KMS-11 (cell line): ENCODE measurements at regions not wholly inside any gene's neighbourhood (a gene's known extent, or its start where the extent isn't known, plus 50 kb on each side); places are given as distances from the start of the nearest gene placed in this dataset.

Experiments
- H2AFZ ChIP-seq: fragments of 200-600 bp; sonication (generic); 2 replicates; pipeline ENCODE4 v1.6.1; 2016; ENCODE audit warnings: antibody characterized with exemption, mixed run types, low read depth
- H3K27ac ChIP-seq: fragments of 200-600 bp; sonication (generic); 2 replicates; pipeline ENCODE4 v1.6.1; 2016; ENCODE audit warnings: mild to moderate bottlenecking, mixed run types
- H3K27me3 ChIP-seq: fragments of 200-600 bp; sonication (generic); 2 replicates; pipeline ENCODE4 v1.6.1; 2017; ENCODE audit warnings: mild to moderate bottlenecking, low read depth, mixed run types, moderate library complexity; ENCODE audit not compliant: insufficient read depth
- H3K36me3 ChIP-seq: fragments of 200-600 bp; sonication (generic); 2 replicates; pipeline ENCODE4 v1.6.1; 2017; ENCODE audit warnings: mild to moderate bottlenecking, mixed run types; ENCODE audit not compliant: insufficient read depth
- H3K4me1 ChIP-seq: fragments of 200-600 bp; sonication (generic); 2 replicates; pipeline ENCODE4 v1.6.1; 2016; ENCODE audit warnings: mild to moderate bottlenecking, low read depth, mixed run types; ENCODE audit not compliant: poor library complexity, severe bottlenecking
- H3K4me2 ChIP-seq: fragments of 200-600 bp; sonication (generic); 2 replicates; pipeline ENCODE4 v1.7.0; 2016; ENCODE audit warnings: mild to moderate bottlenecking, mixed run types
- H3K4me3 ChIP-seq: fragments of 200-600 bp; sonication (generic); IDR thresholded peaks from 2 replicates; pipeline ENCODE4 v1.6.1; 2017; ENCODE audit warnings: low read depth, low read length, mixed read lengths; ENCODE audit not compliant: insufficient read depth
- H3K79me2 ChIP-seq: fragments of 200-600 bp; sonication (generic); 2 replicates; pipeline ENCODE4 v1.6.1; 2016; ENCODE audit warnings: low read depth, mixed run types; ENCODE audit not compliant: insufficient read depth
- H3K9ac ChIP-seq: fragments of 200-600 bp; sonication (generic); 2 replicates; pipeline ENCODE4 v1.6.1; 2016; ENCODE audit warnings: mild to moderate bottlenecking, mixed run types
- H4K20me1 ChIP-seq: fragments of 200-600 bp; sonication (generic); 2 replicates; pipeline ENCODE4 v1.6.1; 2016; ENCODE audit warnings: mild to moderate bottlenecking, mixed run types; ENCODE audit not compliant: insufficient read depth
- TF ChIP-seq, protein P1 (sequence below): fragments of 200-600 bp; sonication (generic); conservative IDR thresholded peaks from 2 replicates; pipeline ENCODE4 v1.6.1; 2017; ENCODE audit warnings: low read depth, mild to moderate bottlenecking, antibody characterized with exemption, low read length, moderate library complexity, mixed read lengths

DNA sequence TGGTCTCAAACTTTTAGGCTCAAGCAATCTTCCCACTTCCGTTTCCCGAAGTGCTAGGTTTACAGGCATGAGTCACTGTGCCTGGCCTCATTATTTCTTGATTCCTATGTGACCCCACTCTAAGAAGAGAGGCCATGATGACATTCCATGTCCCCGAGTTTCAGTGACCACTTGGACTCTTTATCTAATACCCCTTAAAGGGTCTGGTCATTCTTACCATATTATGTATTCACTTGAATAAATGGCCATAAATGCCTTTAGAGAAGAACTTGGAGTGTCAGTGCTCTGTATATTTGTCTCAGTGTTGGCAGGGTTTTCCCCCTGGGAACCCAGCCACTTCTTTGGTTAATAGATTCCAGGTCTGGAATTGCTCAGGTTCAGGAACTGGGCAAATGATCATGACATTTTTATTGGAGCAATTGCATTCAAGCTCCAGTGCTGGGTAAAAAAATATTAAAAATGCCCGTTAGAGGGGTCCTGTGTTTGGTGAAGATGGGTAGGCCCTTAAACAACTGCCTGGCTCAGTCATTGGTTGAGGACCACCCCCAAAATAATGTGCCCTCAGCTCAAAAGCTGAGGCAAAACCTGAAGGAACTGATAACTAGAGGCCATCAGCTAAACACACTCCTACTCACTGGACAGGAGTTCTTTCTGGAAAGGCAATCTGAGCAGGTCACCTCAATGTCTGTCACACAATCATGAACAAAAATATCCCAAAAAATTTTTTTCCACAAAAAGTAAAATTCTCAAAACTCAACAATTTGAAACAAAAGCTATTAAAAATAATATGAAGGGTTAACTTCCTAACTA is 186.6 kb upstream of the ZNF608 start:
- Histone ChIP-seq H2AFZ (no peak overlapping the region), H3K4me3 (no peak overlapping the region), H3K4me2 (no peak overlapping the region), H3K9ac (no peak overlapping the region), H3K4me1 (peaks cover 35% of the 10 kb centered on the region), H3K36me3 (no peaks in the 10 kb centered on the region), H3K27ac (no peak overlapping the region), H4K20me1 (no peaks in the 10 kb centered on the region), H3K27me3 (no peaks in the 10 kb centered on the region), H3K79me2 (no peaks in the 10 kb centered on the region)
- TF ChIP-seq, protein P1, sequence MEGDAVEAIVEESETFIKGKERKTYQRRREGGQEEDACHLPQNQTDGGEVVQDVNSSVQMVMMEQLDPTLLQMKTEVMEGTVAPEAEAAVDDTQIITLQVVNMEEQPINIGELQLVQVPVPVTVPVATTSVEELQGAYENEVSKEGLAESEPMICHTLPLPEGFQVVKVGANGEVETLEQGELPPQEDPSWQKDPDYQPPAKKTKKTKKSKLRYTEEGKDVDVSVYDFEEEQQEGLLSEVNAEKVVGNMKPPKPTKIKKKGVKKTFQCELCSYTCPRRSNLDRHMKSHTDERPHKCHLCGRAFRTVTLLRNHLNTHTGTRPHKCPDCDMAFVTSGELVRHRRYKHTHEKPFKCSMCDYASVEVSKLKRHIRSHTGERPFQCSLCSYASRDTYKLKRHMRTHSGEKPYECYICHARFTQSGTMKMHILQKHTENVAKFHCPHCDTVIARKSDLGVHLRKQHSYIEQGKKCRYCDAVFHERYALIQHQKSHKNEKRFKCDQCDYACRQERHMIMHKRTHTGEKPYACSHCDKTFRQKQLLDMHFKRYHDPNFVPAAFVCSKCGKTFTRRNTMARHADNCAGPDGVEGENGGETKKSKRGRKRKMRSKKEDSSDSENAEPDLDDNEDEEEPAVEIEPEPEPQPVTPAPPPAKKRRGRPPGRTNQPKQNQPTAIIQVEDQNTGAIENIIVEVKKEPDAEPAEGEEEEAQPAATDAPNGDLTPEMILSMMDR: no peak

DNA sequence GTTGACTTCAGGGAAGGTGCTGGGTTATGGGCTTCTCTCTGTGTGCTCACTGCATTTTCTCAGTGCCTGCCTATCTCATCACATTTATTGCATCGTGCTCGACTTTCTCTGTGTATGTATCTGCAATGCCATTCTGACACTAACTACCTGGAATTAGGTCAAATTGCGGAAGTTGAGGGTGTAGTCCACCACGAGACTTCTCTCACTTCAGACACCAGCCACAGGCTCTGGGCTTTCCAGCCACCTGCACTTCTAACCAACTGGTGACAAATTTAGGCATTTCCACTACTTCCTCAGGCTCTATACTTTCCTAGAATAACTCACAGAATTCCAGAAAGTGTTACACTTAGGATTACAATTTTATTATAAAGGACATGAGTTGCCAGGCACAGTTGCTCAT is 188.6 kb upstream of the ZNF608 start:
- 0 out of 2 replicates have a peak overlapping the region, but pooled peaks have one; percentile 24 for H2AFZ ChIP-seq
- TF ChIP-seq, protein P1: no peak
- H3K27me3 ChIP-seq: no peaks in the 10 kb centered on the region
- H3K9ac ChIP-seq: peak overlapping the region; percentile 65; the same call in 1 of the 2 replicates
- peak overlapping the region; percentile 96 for H3K27ac ChIP-seq
- H4K20me1 ChIP-seq: no peaks in the 10 kb centered on the region
- peaks cover 35% of the 10 kb centered on the region for H3K4me1 ChIP-seq
- H3K79me2 ChIP-seq: no peaks in the 10 kb centered on the region
- no peak overlapping the region for H3K4me3 ChIP-seq
- no peaks in the 10 kb centered on the region for H3K36me3 ChIP-seq
- peak overlapping the region; percentile 86 for H3K4me2 ChIP-seq

DNA sequence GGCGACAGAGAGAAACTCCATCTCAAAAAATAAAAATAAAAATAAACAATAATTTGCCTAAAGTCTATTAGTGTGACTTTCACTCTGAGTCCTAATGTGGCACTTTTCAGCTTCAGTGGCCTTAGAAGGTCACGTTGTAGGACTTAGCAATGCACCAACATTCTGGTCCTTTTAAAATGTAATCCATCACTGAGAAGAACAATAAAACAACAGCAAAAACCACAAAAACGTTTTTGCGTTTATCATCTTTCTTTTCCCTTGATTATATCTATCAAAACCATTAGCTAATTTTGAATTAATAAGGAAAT is 190.1 kb upstream of the ZNF608 start:
- no peak overlapping the region for H3K4me3 ChIP-seq
- H3K4me1 ChIP-seq: peaks cover 35% of the 10 kb centered on the region
- H3K27ac ChIP-seq: peak overlapping the region; percentile 96; the same call in 1 of the 2 replicates
- no peaks in the 10 kb centered on the region for H3K36me3 ChIP-seq
- H3K9ac ChIP-seq: no peak overlapping the region
- no peak overlapping the region for H3K4me2 ChIP-seq
- H3K79me2 ChIP-seq: no peaks in the 10 kb centered on the region
- no peak overlapping the region for H2AFZ ChIP-seq
- H4K20me1 ChIP-seq: no peaks in the 10 kb centered on the region
- TF ChIP-seq, protein P1: no peak
- H3K27me3 ChIP-seq: no peaks in the 10 kb centered on the region

DNA sequence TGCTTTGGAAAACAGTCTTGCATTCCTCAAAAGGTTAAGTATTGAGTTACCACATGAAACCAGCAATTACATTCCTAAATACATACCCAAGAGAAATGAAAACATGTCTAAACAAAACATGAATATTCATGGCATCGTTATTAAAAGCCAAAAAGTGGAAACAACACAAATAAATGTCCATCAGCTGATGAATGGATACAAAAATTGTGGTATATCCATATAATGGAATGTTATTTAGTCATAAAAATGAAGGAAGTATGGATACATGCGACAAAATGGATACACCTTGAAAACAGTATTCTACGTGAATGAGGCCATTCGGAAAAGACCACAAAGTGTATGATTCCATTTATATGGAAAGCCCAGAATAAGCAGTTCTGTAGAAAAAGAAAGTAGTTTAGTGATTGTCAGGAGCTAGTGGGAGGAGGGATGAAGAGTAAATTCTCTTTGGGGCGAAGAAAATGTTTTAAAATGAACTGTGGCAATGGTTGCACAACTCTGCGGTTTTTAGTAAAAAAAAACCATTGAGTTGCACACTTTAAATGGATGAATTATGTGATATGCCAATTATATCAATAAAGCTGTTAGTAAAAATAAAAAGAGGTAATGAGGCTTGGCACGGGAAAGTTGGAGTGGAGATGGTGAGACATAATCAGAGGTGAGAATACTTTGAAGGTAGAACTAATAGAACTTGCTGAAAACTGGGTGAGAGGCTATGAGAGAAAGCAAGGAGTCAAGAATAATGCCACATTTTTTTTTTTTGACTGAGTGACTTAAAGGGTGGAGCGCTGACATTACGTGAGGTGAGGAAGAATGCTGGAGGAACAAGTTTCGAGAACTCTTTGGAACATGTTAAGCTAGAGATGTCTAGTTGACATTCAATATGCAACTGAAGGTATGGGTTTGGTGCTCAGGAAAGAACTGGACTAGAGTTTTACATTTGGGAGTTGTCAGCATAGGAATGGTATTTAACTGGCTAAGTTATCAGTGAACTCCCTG is 194.9 kb upstream of the ZNF608 start:
- no peak overlapping the region for H3K9ac ChIP-seq
- H3K36me3 ChIP-seq: no peaks in the 10 kb centered on the region
- H3K4me3 ChIP-seq: no peak overlapping the region
- no peaks in the 10 kb centered on the region for H4K20me1 ChIP-seq
- peaks cover 10% of the 10 kb centered on the region for H3K4me1 ChIP-seq
- no peaks in the 10 kb centered on the region for H3K27me3 ChIP-seq
- TF ChIP-seq, protein P1: no peak
- H3K27ac ChIP-seq: no peak overlapping the region
- no peaks in the 10 kb centered on the region for H3K79me2 ChIP-seq
- no peak overlapping the region for H2AFZ ChIP-seq
- H3K4me2 ChIP-seq: no peak overlapping the region
